Neural progenitor cell (in vitro differentiated cells): ENCODE measurements at regions not wholly inside any gene's neighbourhood (a gene's known extent, or its start where the extent isn't known, plus 50 kb on each side); places are given as distances from the start of the nearest gene placed in this dataset.

Experiments
- DNase-seq: peaks from one replicate; pipeline ENCODE4 v3.0.0-alpha.2; 2016; ENCODE audit warnings: low spot score
- H2AFZ ChIP-seq: fragments of 200-600 bp; sonication (generic); replicated peaks from 2 replicates; pipeline ENCODE4 v1.6.1; 2016; ENCODE audit warnings: antibody characterized with exemption
- H3F3A ChIP-seq: fragments of 200-600 bp; sonication (generic); 2 replicates; pipeline ENCODE4 v1.6.1; 2016; ENCODE audit warnings: antibody characterized with exemption, low read depth
- H3K27ac ChIP-seq: fragments of 200-600 bp; sonication (generic); 2 replicates; pipeline ENCODE4 v1.5.1; 2016; ENCODE audit warnings: mild to moderate bottlenecking
- H3K27me3 ChIP-seq: fragments of 200-600 bp; sonication (generic); 2 replicates; pipeline ENCODE4 v1.6.1; 2016; ENCODE audit warnings: mild to moderate bottlenecking, moderate library complexity
- H3K36me3 ChIP-seq: fragments of 200-600 bp; sonication (generic); 2 replicates; pipeline ENCODE4 v1.5.1; 2016
- H3K4me1 ChIP-seq: fragments of 200-600 bp; sonication (generic); 2 replicates; pipeline ENCODE4 v1.6.1; 2016; ENCODE audit warnings: mixed run types
- H3K4me2 ChIP-seq: fragments of 200-600 bp; sonication (generic); 2 replicates; pipeline ENCODE4 v1.6.1; 2016
- H3K4me3 ChIP-seq: fragments of 200-600 bp; sonication (generic); 2 replicates; pipeline ENCODE4 v1.5.1; 2016
- H3K79me2 ChIP-seq: fragments of 200-600 bp; sonication (generic); 2 replicates; pipeline ENCODE4 v1.6.1; 2016; ENCODE audit warnings: low read depth
- H3K9ac ChIP-seq: fragments of 200-600 bp; sonication (generic); 2 replicates; pipeline ENCODE4 v1.6.1; 2016
- H3K9me3 ChIP-seq: fragments of 200-600 bp; sonication (generic); 2 replicates; pipeline ENCODE4 v1.5.1; 2016; ENCODE audit warnings: low read depth
- H4K20me1 ChIP-seq: fragments of 200-600 bp; sonication (generic); 2 replicates; pipeline ENCODE4 v1.6.1; 2016; ENCODE audit warnings: low read depth
- H3K27ac Mint-ChIP-seq: 3 replicates; pipeline ENCODE4 v1.8.0; 2021; ENCODE audit warnings: mixed read lengths
- H3K27me3 Mint-ChIP-seq: 2 replicates; pipeline ENCODE4 v1.8.0; 2022; ENCODE audit warnings: low read depth, mild to moderate bottlenecking, inconsistent platforms, moderate library complexity, mixed read lengths; ENCODE audit not compliant: insufficient read depth
- H3K36me3 Mint-ChIP-seq: 3 replicates; pipeline ENCODE4 v1.8.0; 2021; ENCODE audit warnings: mixed read lengths
- H3K4me1 Mint-ChIP-seq: 3 replicates; pipeline ENCODE4 v1.8.0; 2021; ENCODE audit warnings: mixed read lengths
- H3K4me3 Mint-ChIP-seq: 3 replicates; pipeline ENCODE4 v1.8.0; 2021; ENCODE audit warnings: mild to moderate bottlenecking, moderate library complexity, mixed read lengths
- H3K9me3 Mint-ChIP-seq: 3 replicates; pipeline ENCODE4 v1.8.0; 2020; ENCODE audit warnings: mixed read lengths
- EZH2 ChIP-seq: fragments of 200-600 bp; sonication (generic); IDR thresholded peaks from 2 replicates; pipeline ENCODE4 v1.6.1; 2017; ENCODE audit warnings: antibody characterized with exemption, mild to moderate bottlenecking, moderate library complexity
- EZH2phosphoT487 ChIP-seq: fragments of 200-600 bp; sonication (generic); IDR thresholded peaks from 2 replicates; pipeline ENCODE4 v1.6.1; 2017; ENCODE audit warnings: antibody characterized with exemption
- TF ChIP-seq, protein P1 (sequence below): fragments of 200-600 bp; sonication (generic); IDR thresholded peaks from 2 replicates; pipeline ENCODE4 v1.5.1; 2017; ENCODE audit warnings: antibody characterized with exemption, mild to moderate bottlenecking

DNA sequence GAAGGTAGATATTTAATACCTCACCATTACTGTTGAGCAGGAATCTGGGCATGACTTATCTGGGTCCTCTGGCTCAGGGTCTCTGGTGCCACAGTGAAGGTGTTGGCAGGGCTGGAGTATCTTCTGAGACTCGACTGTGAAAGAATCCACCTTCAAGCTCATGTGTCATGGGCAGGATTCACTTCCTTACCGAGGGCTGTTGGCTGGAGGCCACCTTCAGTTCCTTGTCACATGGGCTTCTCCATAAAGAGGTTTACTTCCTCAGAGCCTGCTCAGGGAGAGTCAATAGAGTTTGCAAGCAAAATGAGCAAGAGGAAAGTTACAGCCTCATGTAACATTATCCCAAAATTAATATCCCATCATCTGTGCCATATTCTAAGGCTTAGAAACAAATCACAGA lies 459.5 kb downstream of the NR2F2 start:
- Histone ChIP-seq H3K27ac (no peak overlapping the region), H3K9me3 (no peaks in the 10 kb centered on the region), H4K20me1 (no peaks in the 10 kb centered on the region), H3K36me3 (no peaks in the 10 kb centered on the region), H3K4me3 (no peak overlapping the region), H3K4me2 (no peak overlapping the region), H3K9ac (no peak overlapping the region), H3K27me3 (no peaks in the 10 kb centered on the region), H3F3A (no peaks in the 10 kb centered on the region), H2AFZ (no peak overlapping the region), H3K79me2 (no peaks in the 10 kb centered on the region), H3K4me1 (peaks cover 9% of the 10 kb centered on the region)
- TF ChIP-seq EZH2phosphoT487, result no peak
- H3K27ac Mint-ChIP-seq, result no peak overlapping the region
- no peak for DNase-seq
- H3K4me3 Mint-ChIP-seq, result no peak overlapping the region
- H3K36me3 Mint-ChIP-seq, result no peaks in the 10 kb centered on the region
- peaks cover 3% of the 10 kb centered on the region for H3K9me3 Mint-ChIP-seq
- H3K27me3 Mint-ChIP-seq, result peaks cover 5% of the 10 kb centered on the region
- no peaks in the 10 kb centered on the region for H3K4me1 Mint-ChIP-seq

DNA sequence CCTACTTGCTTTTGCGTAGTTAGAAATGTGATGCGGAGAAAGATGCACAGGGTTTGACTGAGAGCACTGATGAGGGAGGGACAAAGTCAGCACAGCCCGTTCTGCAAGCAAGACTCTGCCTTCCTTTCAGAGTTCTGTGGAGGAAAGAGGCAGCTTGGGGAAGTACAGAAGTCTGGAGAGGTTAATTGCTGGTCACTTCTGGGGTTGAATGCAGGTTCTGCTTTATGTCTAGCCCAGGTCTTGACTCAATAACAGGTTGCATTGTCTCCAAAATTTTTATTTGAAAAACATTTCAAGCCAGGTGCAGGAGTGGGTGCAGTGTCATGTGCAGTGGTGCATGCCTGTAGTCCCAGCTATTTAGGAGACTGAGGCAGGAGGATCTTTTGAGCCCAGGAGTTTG lies 461.7 kb downstream of the NR2F2 start:
- no peak for DNase-seq
- Histone ChIP-seq H3K4me1 (peaks cover 9% of the 10 kb centered on the region), H2AFZ (no peak overlapping the region), H3K4me2 (no peak overlapping the region), H3F3A (no peaks in the 10 kb centered on the region), H3K27ac (no peak overlapping the region), H4K20me1 (no peaks in the 10 kb centered on the region), H3K9me3 (no peaks in the 10 kb centered on the region), H3K9ac (no peak overlapping the region), H3K27me3 (no peaks in the 10 kb centered on the region), H3K36me3 (no peaks in the 10 kb centered on the region), H3K4me3 (no peak overlapping the region), H3K79me2 (no peaks in the 10 kb centered on the region)
- Mint-ChIP-seq H3K4me1 (no peaks in the 10 kb centered on the region), H3K27ac (no peak overlapping the region), H3K36me3 (no peaks in the 10 kb centered on the region), H3K27me3 (peaks cover 5% of the 10 kb centered on the region), H3K9me3 (peaks cover 3% of the 10 kb centered on the region), H3K4me3 (no peak overlapping the region)
- TF ChIP-seq, protein P1, sequence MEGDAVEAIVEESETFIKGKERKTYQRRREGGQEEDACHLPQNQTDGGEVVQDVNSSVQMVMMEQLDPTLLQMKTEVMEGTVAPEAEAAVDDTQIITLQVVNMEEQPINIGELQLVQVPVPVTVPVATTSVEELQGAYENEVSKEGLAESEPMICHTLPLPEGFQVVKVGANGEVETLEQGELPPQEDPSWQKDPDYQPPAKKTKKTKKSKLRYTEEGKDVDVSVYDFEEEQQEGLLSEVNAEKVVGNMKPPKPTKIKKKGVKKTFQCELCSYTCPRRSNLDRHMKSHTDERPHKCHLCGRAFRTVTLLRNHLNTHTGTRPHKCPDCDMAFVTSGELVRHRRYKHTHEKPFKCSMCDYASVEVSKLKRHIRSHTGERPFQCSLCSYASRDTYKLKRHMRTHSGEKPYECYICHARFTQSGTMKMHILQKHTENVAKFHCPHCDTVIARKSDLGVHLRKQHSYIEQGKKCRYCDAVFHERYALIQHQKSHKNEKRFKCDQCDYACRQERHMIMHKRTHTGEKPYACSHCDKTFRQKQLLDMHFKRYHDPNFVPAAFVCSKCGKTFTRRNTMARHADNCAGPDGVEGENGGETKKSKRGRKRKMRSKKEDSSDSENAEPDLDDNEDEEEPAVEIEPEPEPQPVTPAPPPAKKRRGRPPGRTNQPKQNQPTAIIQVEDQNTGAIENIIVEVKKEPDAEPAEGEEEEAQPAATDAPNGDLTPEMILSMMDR, result no peak
- TF ChIP-seq EZH2phosphoT487 (no peak), EZH2 (no peak)

DNA sequence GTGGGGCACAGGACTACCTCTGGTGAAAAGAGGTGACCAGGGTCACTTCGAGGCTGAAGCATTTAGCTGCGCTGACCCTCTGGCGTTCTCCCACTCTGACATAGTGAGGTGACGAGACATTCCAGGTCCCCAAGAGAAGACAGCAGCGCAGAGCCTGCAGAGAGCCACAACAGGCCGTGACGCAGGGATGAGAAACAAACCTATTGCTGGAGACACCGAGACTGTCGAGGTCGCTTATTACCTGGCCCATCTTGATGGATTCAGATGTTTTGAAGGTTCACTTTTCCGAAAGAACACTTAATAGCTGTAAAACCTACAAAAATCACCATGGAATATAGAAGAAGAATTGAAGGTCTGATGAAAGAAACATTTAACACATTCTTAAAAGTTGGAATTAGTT lies 466.3 kb downstream of the NR2F2 start:
- Histone ChIP-seq H3K4me1 (no peaks in the 10 kb centered on the region), H3K4me2 (no peak overlapping the region), H3F3A (no peaks in the 10 kb centered on the region), H3K4me3 (no peak overlapping the region), H2AFZ (no peak overlapping the region), H3K79me2 (no peaks in the 10 kb centered on the region), H3K9me3 (no peaks in the 10 kb centered on the region), H3K36me3 (no peaks in the 10 kb centered on the region), H3K27ac (no peak overlapping the region), H3K9ac (no peak overlapping the region), H3K27me3 (no peaks in the 10 kb centered on the region), H4K20me1 (no peaks in the 10 kb centered on the region)
- Mint-ChIP-seq H3K27ac (no peak overlapping the region), H3K4me1 (peaks cover 6% of the 10 kb centered on the region), H3K4me3 (no peak overlapping the region), H3K36me3 (no peaks in the 10 kb centered on the region), H3K27me3 (no peaks in the 10 kb centered on the region), H3K9me3 (no peaks in the 10 kb centered on the region)
- TF ChIP-seq, protein P1, result no peak
- TF ChIP-seq EZH2 (no peak), EZH2phosphoT487 (no peak)
- DNase-seq, result no peak

DNA sequence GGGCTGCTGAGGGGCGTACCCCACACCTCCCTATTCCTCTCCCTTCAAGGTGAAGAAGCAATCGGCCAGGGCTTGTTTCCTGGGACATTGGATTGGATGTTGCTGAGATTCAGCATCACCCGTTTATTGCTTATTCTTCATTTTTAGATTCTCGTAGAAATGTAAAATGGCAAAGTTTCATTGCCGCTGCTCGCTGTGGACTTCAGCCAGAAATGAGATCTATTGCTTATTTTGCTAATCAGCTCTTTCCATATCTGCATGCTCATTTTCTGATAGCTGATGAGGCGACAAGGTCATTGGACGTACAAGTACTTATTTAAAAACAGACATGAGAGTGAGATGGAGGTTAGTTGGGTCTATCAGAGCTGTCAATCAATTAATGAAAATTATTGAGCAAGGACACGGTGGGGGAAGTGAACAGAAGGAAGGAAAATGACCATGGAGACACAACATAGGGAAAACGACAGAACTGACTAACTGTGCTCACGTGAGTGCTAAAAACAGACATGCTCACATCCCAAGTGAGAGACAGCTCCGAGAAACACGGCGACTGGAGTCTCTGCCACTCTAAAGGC lies 471.2 kb downstream of the NR2F2 start:
- no peaks in the 10 kb centered on the region for H3F3A ChIP-seq
- peak overlapping the region; percentile 60 for H2AFZ ChIP-seq
- H3K4me3 Mint-ChIP-seq, result no peak overlapping the region
- peaks cover 6% of the 10 kb centered on the region for H3K9me3 Mint-ChIP-seq
- H3K36me3 Mint-ChIP-seq, result no peaks in the 10 kb centered on the region
- DNase-seq, result no peak
- H3K27me3 ChIP-seq, result no peaks in the 10 kb centered on the region
- no peaks in the 10 kb centered on the region for H4K20me1 ChIP-seq
- H3K27me3 Mint-ChIP-seq, result peaks cover 1% of the 10 kb centered on the region
- no peaks in the 10 kb centered on the region for H3K9me3 ChIP-seq
- H3K4me1 ChIP-seq, result peaks cover 30% of the 10 kb centered on the region
- H3K4me3 ChIP-seq, result no peak overlapping the region
- H3K27ac ChIP-seq, result no peak overlapping the region
- no peak overlapping the region for H3K4me2 ChIP-seq
- H3K36me3 ChIP-seq, result no peaks in the 10 kb centered on the region
- no peaks in the 10 kb centered on the region for H3K79me2 ChIP-seq
- H3K9ac ChIP-seq, result no peak overlapping the region
- TF ChIP-seq EZH2phosphoT487 (no peak), EZH2 (no peak)
- TF ChIP-seq, protein P1, result no peak
- no peak overlapping the region for H3K27ac Mint-ChIP-seq
- peaks cover 40% of the 10 kb centered on the region for H3K4me1 Mint-ChIP-seq
